ENCODE measurements at regions not wholly inside any gene's neighbourhood (a gene's known extent, or its start where the extent isn't known, plus 50 kb on each side); places are given as distances from the start of the nearest gene placed in this dataset.

GRCh38 chr4:137309424-137309823, 222.9 kb downstream of the PCDH18 start:
- intact Hi-C loops (cut with DNase I): no loop called here
- Histone ChIP-seq H3K27me3 (peaks cover 0 to 3% (median 0%) of the 10 kb centered on the region in 4 donors), H3K4me3 (no peak overlapping the region), H3K4me1 (no peaks in the 10 kb centered on the region), H3K36me3 (no peaks in the 10 kb centered on the region), H3K9me3 (no peaks in the 10 kb centered on the region), H3K27ac (no peak overlapping the region)
- 58 to 62% methylated on average over 1 of the region's 1 CpG for WGBS, 2 donors
- ATAC-seq (no peak), DNase-seq (no peak), FAIRE-seq (no peak)
- TF ChIP-seq CTCF (IDR thresholded peaks at IDR 0.05): no peak

- FAIRE-seq: no peak
Observed at GRCh38 chr4:137307806-137308205, 224.5 kb downstream of the PCDH18 start.

GRCh38 chr4:137300776-137301175, 231.5 kb downstream of the PCDH18 start:
- Histone ChIP-seq H3K9me3 (no peaks in the 10 kb centered on the region), H3K4me1 (no peaks in the 10 kb centered on the region), H3K36me3 (no peaks in the 10 kb centered on the region), H3K27ac (no peak overlapping the region), H3K27me3 (peaks cover 0 to 1% (median 0%) of the 10 kb centered on the region in 4 donors), H3K4me3 (no peak overlapping the region)
- TF ChIP-seq CTCF (IDR thresholded peaks at IDR 0.05): no peak
- ATAC-seq: no peak
- DNase-seq: no peak
- intact Hi-C loops (cut with DNase I): no loop called here
- FAIRE-seq: no peak

More at GRCh38 chr4:137307806-137308205, 224.5 kb downstream of the PCDH18 start:
- DNase-seq: no peak
- peaks cover 0 to 3% (median 0%) of the 10 kb centered on the region in 4 donors for H3K27me3 ChIP-seq
- no peak for TF ChIP-seq CTCF (IDR thresholded peaks at IDR 0.05)
- H3K9me3 ChIP-seq: no peaks in the 10 kb centered on the region
- H3K36me3 ChIP-seq: no peaks in the 10 kb centered on the region
- no peak overlapping the region for H3K4me3 ChIP-seq
- intact Hi-C loops (cut with DNase I): no loop called here
- no peaks in the 10 kb centered on the region for H3K4me1 ChIP-seq
- ATAC-seq: no peak
- H3K27ac ChIP-seq: no peak overlapping the region

GRCh38 chr4:137299281-137299680, 233.0 kb downstream of the PCDH18 start:
- DNase-seq: no peak
- no peak for FAIRE-seq

GRCh38 chr4:137293281-137293680, 239.0 kb downstream of the PCDH18 start:
- H3K4me3 ChIP-seq: no peak overlapping the region
- DNase-seq: no peak
- no peaks in the 10 kb centered on the region for H3K36me3 ChIP-seq
- WGBS, 2 donors: 74 to 86% methylated on average over 1 of the region's 1 CpG
- TF ChIP-seq CTCF (IDR thresholded peaks at IDR 0.05): no peak
- no peaks in the 10 kb centered on the region for H3K27me3 ChIP-seq
- ATAC-seq: no peak
- no peaks in the 10 kb centered on the region for H3K9me3 ChIP-seq
- no peaks in the 10 kb centered on the region for H3K4me1 ChIP-seq
- intact Hi-C loops (cut with DNase I): no loop called here
- FAIRE-seq: no peak
- no peak overlapping the region for H3K27ac ChIP-seq

More at GRCh38 chr4:137299281-137299680, 233.0 kb downstream of the PCDH18 start:
- no peaks in the 10 kb centered on the region for H3K4me1 ChIP-seq
- no peak overlapping the region for H3K4me3 ChIP-seq
- no peak for TF ChIP-seq CTCF (IDR thresholded peaks at IDR 0.05)
- no peak for ATAC-seq
- WGBS, 2 donors: 62 to 75% methylated on average over 1 of the region's 1 CpG
- no peaks in the 10 kb centered on the region for H3K36me3 ChIP-seq
- no peaks in the 10 kb centered on the region for H3K9me3 ChIP-seq
- intact Hi-C loops (cut with DNase I): no loop called here
- no peak overlapping the region for H3K27ac ChIP-seq
- H3K27me3 ChIP-seq: no peaks in the 10 kb centered on the region
